Hematopoietic multipotent progenitor cell treated with erythropoietin and hydrocortisone succinate and interleukin-3 and kit ligand, for 4 days (in vitro differentiated cells): ENCODE measurements at regions not wholly inside any gene's neighbourhood (a gene's known extent, or its start where the extent isn't known, plus 50 kb on each side); places are given as distances from the start of the nearest gene placed in this dataset.

Source experiments
- DNase-seq: peaks from one replicate; pipeline ENCODE4 v3.0.0-alpha.2; 2015

GRCh38 chrX:33465137-33465536, 253.8 kb upstream of the DMD start:
- DNase-seq = no peak

GRCh38 chrX:33457102-33457501, 245.8 kb upstream of the DMD start:
- no peak for DNase-seq

- DNase-seq = no peak
Measured at GRCh38 chrX:33447285-33447684, 235.9 kb upstream of the DMD start.

- DNase-seq = peak; percentile 53
Measured at GRCh38 chrX:33434256-33435092, 223.1 kb upstream of the DMD start.

- no peak for DNase-seq
Measured at GRCh38 chrX:33416273-33416805, 205.0 kb upstream of the DMD start.

- no peak for DNase-seq
Measured at GRCh38 chrX:33415459-33415858, 204.1 kb upstream of the DMD start.

- DNase-seq = no peak
Measured at GRCh38 chrX:33385546-33385945, 174.2 kb upstream of the DMD start.

GRCh38 chrX:33379839-33380238, 168.5 kb upstream of the DMD start:
- DNase-seq = no peak

GRCh38 chrX:33357606-33358005, 146.3 kb upstream of the DMD start:
- no peak for DNase-seq

GRCh38 chrX:33339219-33339618, 127.9 kb upstream of the DMD start:
- DNase-seq = no peak

GRCh38 chrX:33336783-33337182, 125.4 kb upstream of the DMD start:
- peak; percentile 8 for DNase-seq

- no peak for DNase-seq
Measured at GRCh38 chrX:33333271-33333670, 121.9 kb upstream of the DMD start.

GRCh38 chrX:33330798-33331197, 119.4 kb upstream of the DMD start:
- DNase-seq = no peak

- no peak for DNase-seq
Measured at GRCh38 chrX:33324099-33324498, 112.8 kb upstream of the DMD start.

GRCh38 chrX:33307911-33308354, 96.6 kb upstream of the DMD start:
- no peak for DNase-seq

GRCh38 chrX:33298622-33299021, 87.3 kb upstream of the DMD start:
- DNase-seq = no peak

GRCh38 chrX:33285550-33285949, 74.2 kb upstream of the DMD start:
- DNase-seq = no peak

- no peak for DNase-seq
Measured at GRCh38 chrX:33277046-33277445, 65.7 kb upstream of the DMD start.

- DNase-seq = no peak
Measured at GRCh38 chrX:33273535-33273934, 62.2 kb upstream of the DMD start.

- no peak for DNase-seq
Measured at GRCh38 chrX:33272986-33273385, 61.6 kb upstream of the DMD start.
